ENCODE measurements at regions not wholly inside any gene's neighbourhood (a gene's known extent, or its start where the extent isn't known, plus 50 kb on each side); places are given as distances from the start of the nearest gene placed in this dataset.

DNA sequence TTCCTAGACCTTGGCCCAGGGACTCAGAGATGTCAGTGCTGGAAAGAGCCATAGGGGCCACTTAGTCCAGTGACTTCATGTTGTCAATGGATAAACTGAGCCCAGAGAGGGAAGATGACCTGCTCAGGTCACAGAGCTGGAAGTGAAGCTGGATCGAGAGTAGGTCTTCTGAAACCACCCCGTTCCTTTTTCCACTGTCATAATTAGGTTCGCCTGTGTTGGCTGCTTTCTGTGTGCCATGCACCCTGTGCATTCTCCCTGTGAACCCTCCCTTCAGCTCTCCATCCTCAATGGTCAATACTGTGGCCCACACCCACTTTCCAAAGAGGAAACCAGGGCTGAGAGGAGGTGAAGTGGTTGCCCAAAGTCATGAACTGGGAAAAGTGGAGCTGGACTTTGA is 74.8 kb downstream of the CCR1 start:
- TF ChIP-seq POLR2AphosphoS5 (IDR thresholded peaks at IDR 0.05) (no peak), POLR2A (IDR thresholded peaks at IDR 0.05) (no peak)
- TF ChIP-seq, protein P1, sequence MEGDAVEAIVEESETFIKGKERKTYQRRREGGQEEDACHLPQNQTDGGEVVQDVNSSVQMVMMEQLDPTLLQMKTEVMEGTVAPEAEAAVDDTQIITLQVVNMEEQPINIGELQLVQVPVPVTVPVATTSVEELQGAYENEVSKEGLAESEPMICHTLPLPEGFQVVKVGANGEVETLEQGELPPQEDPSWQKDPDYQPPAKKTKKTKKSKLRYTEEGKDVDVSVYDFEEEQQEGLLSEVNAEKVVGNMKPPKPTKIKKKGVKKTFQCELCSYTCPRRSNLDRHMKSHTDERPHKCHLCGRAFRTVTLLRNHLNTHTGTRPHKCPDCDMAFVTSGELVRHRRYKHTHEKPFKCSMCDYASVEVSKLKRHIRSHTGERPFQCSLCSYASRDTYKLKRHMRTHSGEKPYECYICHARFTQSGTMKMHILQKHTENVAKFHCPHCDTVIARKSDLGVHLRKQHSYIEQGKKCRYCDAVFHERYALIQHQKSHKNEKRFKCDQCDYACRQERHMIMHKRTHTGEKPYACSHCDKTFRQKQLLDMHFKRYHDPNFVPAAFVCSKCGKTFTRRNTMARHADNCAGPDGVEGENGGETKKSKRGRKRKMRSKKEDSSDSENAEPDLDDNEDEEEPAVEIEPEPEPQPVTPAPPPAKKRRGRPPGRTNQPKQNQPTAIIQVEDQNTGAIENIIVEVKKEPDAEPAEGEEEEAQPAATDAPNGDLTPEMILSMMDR (IDR thresholded peaks at IDR 0.05): no peak
